AG04449 (cell line): ENCODE measurements at regions not wholly inside any gene's neighbourhood (a gene's known extent, or its start where the extent isn't known, plus 50 kb on each side); places are given as distances from the start of the nearest gene placed in this dataset.

Experiments used
- CTCF ChIA-PET: fragments of 350-600 bp; formaldehyde crosslinking; extraction: SDS; loops from one replicate; lab custom pipeline; 2021; ENCODE audit warnings: antibody characterized with exemption; lab: Yijun Ruan, JAX
- POLR2A ChIA-PET: fragments of 400-600, 350-600 bp; formaldehyde crosslinking; extraction: SDS; loops from one replicate; lab custom pipeline; 2020; ENCODE audit warnings: antibody characterized with exemption, inconsistent platforms; lab: Yijun Ruan, JAX
- DNase-seq: peaks from one replicate; pipeline ENCODE4 v3.0.0-alpha.2; 2010; ENCODE audit warnings: low read depth, low spot score
- H3K4me3 ChIP-seq: 2 replicates; pipeline ENCODE4 v1.5.1; 2011; ENCODE audit warnings: low read depth, mild to moderate bottlenecking, control low read depth, low read length
- CTCF ChIP-seq: IDR thresholded peaks from one replicate; pipeline ENCODE4 v1.5.1; 2011; ENCODE audit warnings: mild to moderate bottlenecking, moderate library complexity, low read length, control low read depth, inconsistent platforms; ENCODE audit not compliant: insufficient read depth; ENCODE audit errors: missing control alignments

- POLR2A ChIA-PET: no interaction called here
- CTCF ChIA-PET: no interaction called here
Observed at GRCh38 chr13:91117351-91117750, 230.1 kb upstream of the MIR17HG start.

GRCh38 chr13:91119643-91120042, 227.8 kb upstream of the MIR17HG start:
- no peak for DNase-seq
- CTCF ChIA-PET: no interaction called here
- no peak for TF ChIP-seq CTCF
- no peak overlapping the region for H3K4me3 ChIP-seq
- POLR2A ChIA-PET: no interaction called here

More at GRCh38 chr13:91117351-91117750, 230.1 kb upstream of the MIR17HG start:
- TF ChIP-seq CTCF: no peak
- no peak for DNase-seq
- no peak overlapping the region for H3K4me3 ChIP-seq

GRCh38 chr13:91122766-91123165, 224.7 kb upstream of the MIR17HG start:
- ChIA-PET POLR2A (no interaction called here), CTCF (no interaction called here)

GRCh38 chr13:91123456-91124127, 223.9 kb upstream of the MIR17HG start:
- no peak for TF ChIP-seq CTCF
- H3K4me3 ChIP-seq: no peak overlapping the region
- ChIA-PET POLR2A (no interaction called here), CTCF (interaction anchor here (0.6 kb wide), 1 partner anchor 34 kb away, joined by 3 read pairs; no protein-coding TSS in a partner anchor)
- no peak for DNase-seq

More at GRCh38 chr13:91122766-91123165, 224.7 kb upstream of the MIR17HG start:
- DNase-seq: no peak
- no peak overlapping the region for H3K4me3 ChIP-seq
- TF ChIP-seq CTCF: no peak

GRCh38 chr13:91126806-91127205, 220.7 kb upstream of the MIR17HG start:
- CTCF ChIA-PET: no interaction called here
- no peak overlapping the region for H3K4me3 ChIP-seq
- TF ChIP-seq CTCF: no peak
- DNase-seq: no peak
- POLR2A ChIA-PET: no interaction called here

- no peak overlapping the region for H3K4me3 ChIP-seq
- CTCF ChIA-PET: no interaction called here
- POLR2A ChIA-PET: no interaction called here
- no peak for TF ChIP-seq CTCF
- no peak for DNase-seq
Observed at GRCh38 chr13:91127995-91128394, 219.5 kb upstream of the MIR17HG start.
